NCI-H2196 treated with DMSO at 0.1 percent for 48 hours (cell line): ENCODE measurements at regions not wholly inside any gene's neighbourhood (a gene's known extent, or its start where the extent isn't known, plus 50 kb on each side); places are given as distances from the start of the nearest gene placed in this dataset.
"Not testable (repeated sequence)": the region's sequence is repeated elsewhere in the genome, so short reads cannot be mapped to it uniquely, and the experiment has no call there.

ENCODE experiments used
- DNase-seq: peaks from one replicate; lab custom pipeline; 2025; ENCODE audit not compliant: unreplicated experiment; lab: John Stamatoyannopoulos, UW

GRCh38 chr13:27327633-27328032 lies 57.0 kb downstream of the RASL11A start:
- DNase-seq: no peak

- no peak for DNase-seq
Measured at GRCh38 chr13:27329210-27329609, 58.6 kb downstream of the RASL11A start.

- DNase-seq: peak; percentile 30
Measured at GRCh38 chr13:27334774-27335435, 64.3 kb downstream of the RASL11A start.

- DNase-seq: no peak
Measured at GRCh38 chr13:27336014-27336673, 65.5 kb downstream of the RASL11A start.

- DNase-seq: no peak
Measured at GRCh38 chr13:27338207-27338606, 67.6 kb downstream of the RASL11A start.

GRCh38 chr13:27338816-27339215 lies 68.2 kb downstream of the RASL11A start:
- DNase-seq: no peak

GRCh38 chr13:27339299-27339698 lies 68.7 kb downstream of the RASL11A start:
- no peak for DNase-seq

- DNase-seq: no peak
Measured at GRCh38 chr13:27341616-27342015, 71.0 kb downstream of the RASL11A start.

GRCh38 chr13:27347211-27347772 lies 76.7 kb downstream of the RASL11A start:
- DNase-seq: no peak

GRCh38 chr13:27348461-27348860 lies 76.0 kb upstream of the GTF3A start:
- no peak for DNase-seq

- no peak for DNase-seq
Measured at GRCh38 chr13:27349458-27349857, 75.0 kb upstream of the GTF3A start.

- not testable (repeated sequence) for DNase-seq
Measured at GRCh38 chr13:27350825-27351224, 73.6 kb upstream of the GTF3A start.

GRCh38 chr13:27352698-27353097 lies 71.7 kb upstream of the GTF3A start:
- no peak for DNase-seq

GRCh38 chr13:27353166-27353583 lies 71.2 kb upstream of the GTF3A start:
- DNase-seq: no peak

GRCh38 chr13:27353708-27354107 lies 70.7 kb upstream of the GTF3A start:
- DNase-seq: no peak

- no peak for DNase-seq
Measured at GRCh38 chr13:27354379-27354778, 70.0 kb upstream of the GTF3A start.

- DNase-seq: no peak
Measured at GRCh38 chr13:27355894-27356293, 68.5 kb upstream of the GTF3A start.

- DNase-seq: no peak
Measured at GRCh38 chr13:27358420-27358819, 66.0 kb upstream of the GTF3A start.

- DNase-seq: peak; percentile 20
Measured at GRCh38 chr13:27359199-27359821, 65.1 kb upstream of the GTF3A start.

GRCh38 chr13:27360562-27360961 lies 63.9 kb upstream of the GTF3A start:
- no peak for DNase-seq

- DNase-seq: peak; percentile 52
Measured at GRCh38 chr13:27362064-27362751, 62.2 kb upstream of the GTF3A start.
